Coronary artery (tissue), 2 donors: ENCODE measurements at regions not wholly inside any gene's neighbourhood (a gene's known extent, or its start where the extent isn't known, plus 50 kb on each side); places are given as distances from the start of the nearest gene placed in this dataset.

ENCODE experiments used
- DNase-seq: peaks from one replicate; pipeline ENCODE4 v3.0.0-alpha.2; 2017; ENCODE audit warnings: low spot score
- H3K27ac ChIP-seq, 2 donors: fragments of 200-600 bp; sonication (generic); one replicate each; pipeline ENCODE4 v1.5.1; 2016 to 2019
- H3K4me3 ChIP-seq: fragments of 200-600 bp; sonication (generic); 2 replicates; pipeline ENCODE4 v1.5.1; 2016; ENCODE audit warnings: mild to moderate bottlenecking, moderate library complexity
- CTCF ChIP-seq: fragments of 200-600 bp; sonication (generic); IDR thresholded peaks from one replicate; pipeline ENCODE4 v1.5.1; 2019; ENCODE audit warnings: antibody characterized with exemption

GRCh38 chr5:112637343-112637742 is 100.3 kb upstream of the APC start:
- Histone ChIP-seq H3K4me3 (no peak overlapping the region), H3K27ac (no peak overlapping the region)
- no peak for TF ChIP-seq CTCF
- no peak for DNase-seq

- DNase-seq: no peak
- Histone ChIP-seq H3K4me3 (no peak overlapping the region), H3K27ac (no peak overlapping the region)
- no peak for TF ChIP-seq CTCF
Measured at GRCh38 chr5:112640546-112640945, 97.1 kb upstream of the APC start.

- TF ChIP-seq CTCF: no peak
- Histone ChIP-seq H3K4me3 (no peak overlapping the region), H3K27ac (no peak overlapping the region)
- no peak for DNase-seq
Measured at GRCh38 chr5:112641515-112642110, 96.1 kb upstream of the APC start.

GRCh38 chr5:112642885-112643284 is 94.8 kb upstream of the APC start:
- no peak for DNase-seq
- TF ChIP-seq CTCF: no peak
- Histone ChIP-seq H3K4me3 (no peak overlapping the region), H3K27ac (no peak overlapping the region)

GRCh38 chr5:112643339-112643971 is 94.2 kb upstream of the APC start:
- TF ChIP-seq CTCF: no peak
- no peak overlapping the region for H3K27ac ChIP-seq
- no peak overlapping the region for H3K4me3 ChIP-seq
- no peak for DNase-seq

GRCh38 chr5:112646139-112646936 is 91.3 kb upstream of the APC start:
- Histone ChIP-seq H3K27ac (no peak overlapping the region), H3K4me3 (no peak overlapping the region)
- DNase-seq: no peak
- TF ChIP-seq CTCF: no peak
